BLaER1 (cell line): ENCODE measurements at regions not wholly inside any gene's neighbourhood (a gene's known extent, or its start where the extent isn't known, plus 50 kb on each side); places are given as distances from the start of the nearest gene placed in this dataset.
A peak's percentile ranks its signal among the peaks of the same experiment; 100 is the strongest.

Source experiments
- H3K27ac ChIP-seq: shearing (Covaris generic); formaldehyde crosslinking; 2 replicates; pipeline ENCODE4 v1.8.1; 2022
- H3K27me3 ChIP-seq: shearing (Covaris generic); formaldehyde crosslinking; 2 replicates; pipeline ENCODE4 v1.8.1; 2022
- H3K36me3 ChIP-seq: shearing (Covaris generic); formaldehyde crosslinking; 2 replicates; pipeline ENCODE4 v1.8.1; 2022
- H3K4me1 ChIP-seq: shearing (Covaris generic); formaldehyde crosslinking; 2 replicates; pipeline ENCODE4 v1.8.1; 2022
- H3K4me2 ChIP-seq: shearing (Covaris generic); formaldehyde crosslinking; 2 replicates; pipeline ENCODE4 v1.8.1; 2022
- H3K4me3 ChIP-seq: shearing (Covaris generic); formaldehyde crosslinking; 2 replicates; pipeline ENCODE4 v1.8.1; 2022
- H3K9ac ChIP-seq: shearing (Covaris generic); formaldehyde crosslinking; 2 replicates; pipeline ENCODE4 v1.8.1; 2022
- H3K9me3 ChIP-seq: shearing (Covaris generic); formaldehyde crosslinking; 2 replicates; pipeline ENCODE4 v1.8.1; 2022
- H4K20me1 ChIP-seq: shearing (Covaris generic); formaldehyde crosslinking; 2 replicates; pipeline ENCODE4 v1.8.1; 2022
- Cebpa-rat ChIP-seq: shearing (Covaris generic); IDR thresholded peaks from 2 replicates; pipeline ENCODE4 v1.8.1; 2022

DNA sequence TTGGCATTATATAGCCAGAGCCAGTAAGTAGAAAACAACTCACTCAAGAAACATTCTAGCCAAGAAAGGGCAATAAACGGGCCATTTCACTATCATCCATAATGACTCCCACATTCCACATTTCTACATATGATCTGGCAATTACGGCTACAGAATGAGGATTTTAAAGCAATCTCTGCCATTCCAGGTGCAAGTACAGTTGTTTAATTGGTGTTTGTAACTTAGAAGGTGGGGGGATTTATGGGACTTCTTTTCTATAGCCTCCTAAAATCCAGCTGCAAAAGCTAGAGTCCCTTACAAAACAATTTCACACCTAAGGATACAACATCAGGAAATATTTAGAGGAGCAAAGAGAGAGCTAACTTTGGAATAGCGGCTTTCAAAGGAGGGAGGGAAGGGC is 295.4 kb upstream of the RORA start:
- H3K4me3 ChIP-seq = peak overlapping the region; percentile 16; the same call in 1 of the 2 replicates
- no peaks in the 10 kb centered on the region for H3K36me3 ChIP-seq
- no peak for TF ChIP-seq Cebpa-rat
- H3K27me3 ChIP-seq = no peaks in the 10 kb centered on the region
- H3K4me1 ChIP-seq = peaks cover 92% of the 10 kb centered on the region
- H3K4me2 ChIP-seq = peak overlapping the region; percentile 71
- peak overlapping the region; percentile 81 for H3K27ac ChIP-seq
- H3K9ac ChIP-seq = peak overlapping the region; percentile 20; the same call in 1 of the 2 replicates
- H3K9me3 ChIP-seq = no peaks in the 10 kb centered on the region
- no peaks in the 10 kb centered on the region for H4K20me1 ChIP-seq

GRCh38 chr15:61524086-61524485 is 295.0 kb upstream of the RORA start:
- Histone ChIP-seq H3K9me3 (no peaks in the 10 kb centered on the region), H3K4me1 (peaks cover 87% of the 10 kb centered on the region), H3K27ac (peak overlapping the region; percentile 81), H3K4me2 (peak overlapping the region; percentile 71), H3K27me3 (no peaks in the 10 kb centered on the region), H4K20me1 (no peaks in the 10 kb centered on the region), H3K36me3 (no peaks in the 10 kb centered on the region), H3K9ac (peak overlapping the region; percentile 20; the same call in 1 of the 2 replicates), H3K4me3 (peak overlapping the region; percentile 16; the same call in 1 of the 2 replicates)
- no peak for TF ChIP-seq Cebpa-rat

- H4K20me1 ChIP-seq = no peaks in the 10 kb centered on the region
- H3K9ac ChIP-seq = no peak overlapping the region
- H3K27me3 ChIP-seq = no peaks in the 10 kb centered on the region
- no peaks in the 10 kb centered on the region for H3K9me3 ChIP-seq
- H3K27ac ChIP-seq = peak overlapping the region; percentile 81
- H3K4me3 ChIP-seq = no peak overlapping the region
- H3K36me3 ChIP-seq = no peaks in the 10 kb centered on the region
- H3K4me1 ChIP-seq = peaks cover 75% of the 10 kb centered on the region
- no peak for TF ChIP-seq Cebpa-rat
- H3K4me2 ChIP-seq = peak overlapping the region; percentile 71
Observed at GRCh38 chr15:61522411-61522810, 293.3 kb upstream of the RORA start.

GRCh38 chr15:61521953-61522352 is 292.9 kb upstream of the RORA start:
- Histone ChIP-seq H3K4me2 (peak overlapping the region; percentile 71), H3K9ac (no peak overlapping the region), H3K4me1 (peaks cover 70% of the 10 kb centered on the region), H3K27ac (peak overlapping the region; percentile 81), H3K36me3 (no peaks in the 10 kb centered on the region), H3K27me3 (no peaks in the 10 kb centered on the region), H4K20me1 (no peaks in the 10 kb centered on the region), H3K4me3 (no peak overlapping the region), H3K9me3 (no peaks in the 10 kb centered on the region)
- TF ChIP-seq Cebpa-rat = no peak

GRCh38 chr15:61519296-61519695 is 290.2 kb upstream of the RORA start:
- H3K27me3 ChIP-seq = no peaks in the 10 kb centered on the region
- H3K9me3 ChIP-seq = peaks cover 10% of the 10 kb centered on the region; the same call in 1 of the 2 replicates
- H3K4me2 ChIP-seq = no peak overlapping the region
- no peaks in the 10 kb centered on the region for H3K36me3 ChIP-seq
- no peak overlapping the region for H3K4me3 ChIP-seq
- TF ChIP-seq Cebpa-rat = no peak
- peaks cover 47% of the 10 kb centered on the region for H3K4me1 ChIP-seq
- H3K27ac ChIP-seq = no peak overlapping the region
- no peak overlapping the region for H3K9ac ChIP-seq
- no peaks in the 10 kb centered on the region for H4K20me1 ChIP-seq

- no peak for TF ChIP-seq Cebpa-rat
- H3K9me3 ChIP-seq = peaks cover 10% of the 10 kb centered on the region; the same call in 1 of the 2 replicates
- H4K20me1 ChIP-seq = no peaks in the 10 kb centered on the region
Observed at GRCh38 chr15:61518191-61518950, 289.3 kb upstream of the RORA start.

DNA sequence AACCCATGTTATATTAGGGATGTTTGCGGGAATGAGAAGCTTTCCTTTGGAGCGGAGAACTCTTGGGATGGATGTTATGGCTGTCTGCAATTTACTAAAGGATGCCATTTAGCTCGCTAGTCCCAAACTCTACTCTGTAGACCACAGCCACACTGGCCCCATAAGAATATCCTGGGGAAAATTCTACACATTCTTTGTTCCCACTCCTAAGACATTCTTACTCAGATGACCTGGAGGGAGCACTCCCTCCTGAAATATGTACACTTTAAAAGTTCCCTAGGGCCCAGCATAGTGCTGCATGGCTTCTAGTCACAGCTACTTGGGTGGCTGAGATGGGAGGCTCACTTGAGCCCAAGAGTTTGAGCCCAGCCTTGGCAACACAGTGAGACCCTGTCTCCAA is 288.7 kb upstream of the RORA start:
- Histone ChIP-seq H3K9me3 (peaks cover 10% of the 10 kb centered on the region; the same call in 1 of the 2 replicates), H4K20me1 (no peaks in the 10 kb centered on the region), H3K9ac (no peak overlapping the region), H3K27me3 (no peaks in the 10 kb centered on the region), H3K4me3 (no peak overlapping the region), H3K4me1 (peaks cover 43% of the 10 kb centered on the region), H3K27ac (no peak overlapping the region), H3K36me3 (no peaks in the 10 kb centered on the region), H3K4me2 (no peak overlapping the region)
- no peak for TF ChIP-seq Cebpa-rat

More at GRCh38 chr15:61518191-61518950, 289.3 kb upstream of the RORA start:
- Histone ChIP-seq H3K36me3 (no peaks in the 10 kb centered on the region), H3K27ac (no peak overlapping the region), H3K9ac (no peak overlapping the region), H3K4me2 (no peak overlapping the region), H3K4me1 (peaks cover 45% of the 10 kb centered on the region), H3K4me3 (no peak overlapping the region), H3K27me3 (no peaks in the 10 kb centered on the region)

DNA sequence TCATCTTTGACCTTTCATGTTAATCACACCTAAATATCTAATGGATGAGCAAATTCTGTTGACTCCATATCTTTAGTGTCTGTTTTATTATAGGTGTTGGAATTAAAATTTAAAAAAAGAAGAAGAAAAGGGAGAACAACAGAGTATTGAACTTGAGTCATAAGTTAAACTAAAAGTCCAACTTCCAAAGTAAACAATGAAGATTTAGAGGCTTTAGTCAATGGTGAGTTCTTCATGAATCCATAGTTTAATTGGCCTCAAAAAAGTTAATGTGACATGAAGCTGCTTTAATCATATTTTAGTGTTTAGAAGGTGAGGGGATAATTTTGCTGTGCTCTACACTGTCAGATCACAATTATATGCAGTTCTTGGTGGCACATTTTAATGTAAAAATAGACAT is 288.2 kb upstream of the RORA start:
- TF ChIP-seq Cebpa-rat = no peak
- Histone ChIP-seq H3K4me3 (no peak overlapping the region), H3K36me3 (no peaks in the 10 kb centered on the region), H3K9ac (no peak overlapping the region), H4K20me1 (no peaks in the 10 kb centered on the region), H3K9me3 (peaks cover 14% of the 10 kb centered on the region), H3K27ac (no peak overlapping the region), H3K27me3 (no peaks in the 10 kb centered on the region), H3K4me2 (no peak overlapping the region), H3K4me1 (peaks cover 39% of the 10 kb centered on the region)

DNA sequence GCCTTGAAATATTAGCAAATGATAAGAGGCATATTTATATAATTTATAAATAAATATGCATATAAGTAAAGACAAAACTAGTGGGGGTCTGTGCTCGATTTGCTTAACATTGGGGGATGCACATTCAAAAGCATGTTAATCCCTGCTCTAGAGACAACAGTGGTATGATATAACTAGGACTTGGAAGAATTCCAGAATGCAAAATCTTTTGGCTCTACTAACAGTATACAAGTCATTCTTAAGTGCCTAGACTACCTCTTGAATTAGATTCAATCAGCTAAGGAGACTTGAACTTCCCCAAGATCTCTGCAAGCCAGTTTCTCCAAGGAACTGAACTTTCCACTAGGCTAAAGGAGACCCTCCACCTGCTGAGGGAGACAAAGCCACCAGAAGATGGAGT is 282.7 kb upstream of the RORA start:
- H3K9ac ChIP-seq = no peak overlapping the region
- TF ChIP-seq Cebpa-rat = no peak
- H3K27me3 ChIP-seq = no peaks in the 10 kb centered on the region
- H3K27ac ChIP-seq = no peak overlapping the region
- H3K9me3 ChIP-seq = peaks cover 14% of the 10 kb centered on the region
- no peak overlapping the region for H3K4me2 ChIP-seq
- H4K20me1 ChIP-seq = no peaks in the 10 kb centered on the region
- peaks cover 38% of the 10 kb centered on the region for H3K4me1 ChIP-seq
- H3K4me3 ChIP-seq = no peak overlapping the region
- no peaks in the 10 kb centered on the region for H3K36me3 ChIP-seq

DNA sequence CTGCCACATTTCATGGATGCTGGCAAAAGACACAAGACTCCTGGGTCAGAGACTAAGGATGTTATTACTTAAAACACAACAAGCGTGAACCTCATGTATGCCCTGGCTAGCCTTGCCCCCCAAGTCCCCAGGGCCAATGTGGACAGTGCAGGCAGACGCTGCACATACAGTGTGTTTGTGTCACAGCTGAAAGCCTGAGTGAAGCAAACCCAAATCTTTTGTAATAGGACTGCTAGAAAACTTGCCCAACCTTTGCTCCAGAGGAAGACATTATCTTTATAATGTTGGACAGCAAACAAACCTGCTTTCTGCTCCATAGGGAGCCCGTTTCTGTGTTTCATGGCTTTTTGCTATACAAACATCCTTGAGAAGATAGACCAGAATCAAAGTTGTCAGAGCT is 282.0 kb upstream of the RORA start:
- Histone ChIP-seq H3K36me3 (no peaks in the 10 kb centered on the region), H3K27me3 (no peaks in the 10 kb centered on the region), H3K9me3 (peaks cover 11% of the 10 kb centered on the region), H3K4me2 (no peak overlapping the region), H3K4me3 (no peak overlapping the region), H3K9ac (no peak overlapping the region), H3K4me1 (peaks cover 38% of the 10 kb centered on the region), H3K27ac (no peak overlapping the region), H4K20me1 (no peaks in the 10 kb centered on the region)
- TF ChIP-seq Cebpa-rat = no peak
